GDM1 (cell line): ENCODE measurements at regions not wholly inside any gene's neighbourhood (a gene's known extent, or its start where the extent isn't known, plus 50 kb on each side); places are given as distances from the start of the nearest gene placed in this dataset.
"Not testable (repeated sequence)": the region's sequence is repeated elsewhere in the genome, so short reads cannot be mapped to it uniquely, and the experiment has no call there.

Experiments used
- DNase-seq: peaks from one replicate; lab custom pipeline; 2025; lab: John Stamatoyannopoulos, UW

DNA sequence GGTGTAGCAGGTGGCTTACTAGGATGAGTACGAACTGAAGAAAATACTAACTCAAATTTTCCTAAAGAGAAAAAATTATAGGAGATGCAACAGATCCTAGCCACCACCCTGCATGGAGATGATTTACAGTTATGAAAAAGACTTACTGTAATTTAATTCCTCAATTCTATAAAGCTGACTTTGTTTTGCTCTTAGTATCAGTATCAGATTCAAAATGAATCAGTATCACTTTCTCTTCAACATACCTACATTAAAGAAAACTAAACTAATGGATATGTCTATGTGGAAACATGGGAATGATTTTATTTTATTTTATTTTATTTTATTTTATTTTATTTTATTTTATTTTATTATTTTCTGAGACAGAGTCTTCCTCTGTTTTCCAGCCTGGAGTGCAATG lies 525.8 kb downstream of the NLGN4X start:
- DNase-seq: no peak

DNA sequence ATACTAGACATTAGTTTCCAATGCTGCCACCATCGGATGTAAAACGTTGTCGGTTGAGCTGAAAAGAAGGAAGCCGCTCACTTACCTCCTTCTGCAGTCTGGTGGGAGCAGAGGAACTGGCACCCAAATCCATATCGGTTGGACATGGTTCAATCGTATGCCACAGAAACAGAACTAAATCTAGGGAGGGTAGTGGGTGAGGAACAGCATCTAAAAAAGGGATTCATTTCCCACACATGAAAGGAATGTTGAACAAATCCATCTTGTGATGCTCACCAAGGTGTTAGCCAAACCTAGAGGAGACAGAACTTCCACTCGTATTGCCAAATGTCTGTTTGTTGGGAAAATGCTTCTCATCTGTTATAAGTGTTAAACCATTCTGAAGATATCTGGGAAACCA lies 532.7 kb downstream of the NLGN4X start:
- no peak for DNase-seq

DNA sequence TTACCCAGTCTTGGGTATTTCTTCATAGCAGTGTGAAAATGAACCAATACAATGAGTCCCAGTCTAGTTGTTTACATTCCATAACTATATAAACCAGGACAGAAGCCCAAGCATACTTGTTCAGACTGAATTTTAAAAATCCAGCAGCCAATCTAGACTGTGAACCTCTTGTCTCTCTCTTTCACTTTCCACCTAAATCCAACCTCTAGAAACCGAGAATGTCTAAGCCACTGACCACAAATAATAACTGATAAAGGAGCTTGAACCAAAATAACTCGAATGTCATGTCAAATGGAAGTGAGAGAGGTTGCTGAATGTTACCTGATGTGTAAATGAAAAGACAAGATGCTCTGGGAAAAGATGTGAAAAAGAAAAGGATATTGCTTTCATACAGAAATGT lies 544.7 kb downstream of the NLGN4X start:
- DNase-seq: no peak

DNA sequence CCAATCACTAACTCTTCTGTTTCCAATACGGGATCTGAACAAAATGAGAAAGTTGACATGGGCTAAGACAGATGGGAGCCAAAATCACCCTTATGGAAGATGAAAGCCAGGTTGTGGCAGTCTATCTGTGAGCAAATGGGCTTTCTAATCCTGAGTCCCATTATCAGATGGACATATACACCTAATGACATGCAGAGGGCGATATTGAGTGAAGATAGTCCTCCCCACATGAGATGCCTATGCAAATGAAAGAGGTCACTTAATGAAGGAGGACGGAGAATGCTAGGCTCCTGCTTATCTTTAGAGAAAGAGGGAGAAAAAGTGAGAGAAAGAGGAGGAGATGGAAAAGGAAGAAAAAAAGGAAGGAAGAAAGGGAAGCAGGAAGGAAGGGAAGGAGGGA lies 547.5 kb downstream of the NLGN4X start:
- peak; percentile 2 for DNase-seq

DNA sequence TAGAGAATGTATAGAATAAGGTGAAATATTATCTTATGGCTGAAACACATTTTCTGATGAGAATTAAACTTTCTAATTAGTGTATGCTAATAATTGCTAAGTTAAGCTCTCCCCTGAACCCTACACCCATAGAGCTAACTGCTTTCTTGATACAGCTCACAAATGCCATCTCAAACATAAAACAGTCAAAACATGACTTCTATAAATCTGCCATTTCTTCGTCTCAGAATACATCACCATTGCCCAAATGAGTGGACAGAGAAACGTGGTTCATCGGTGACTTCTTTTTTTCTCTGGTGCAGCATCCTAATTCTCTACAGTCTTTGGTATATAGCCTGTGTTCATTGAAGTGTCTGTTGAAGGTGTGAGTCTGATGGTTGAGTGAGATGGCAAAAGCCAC lies 554.6 kb downstream of the NLGN4X start:
- no peak for DNase-seq

DNA sequence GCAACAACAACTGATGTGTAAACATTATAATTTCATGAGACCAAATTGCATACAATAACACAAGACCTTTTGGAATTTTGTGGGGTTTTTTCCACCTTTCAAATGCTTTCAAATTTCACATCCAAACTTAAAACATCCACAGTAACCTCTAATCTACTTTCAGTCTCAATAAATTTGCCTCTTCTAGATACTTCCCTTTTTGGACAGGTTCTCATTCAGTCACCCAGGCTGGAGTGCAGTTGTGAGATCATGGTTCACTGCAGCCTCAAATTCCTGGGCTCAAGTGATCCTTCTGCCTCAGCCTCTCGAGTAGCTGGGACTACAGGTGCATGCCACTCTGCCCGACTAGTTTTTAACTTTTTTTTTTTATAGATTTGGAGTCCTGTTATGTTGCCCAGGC lies 556.6 kb downstream of the NLGN4X start:
- DNase-seq: no peak

DNA sequence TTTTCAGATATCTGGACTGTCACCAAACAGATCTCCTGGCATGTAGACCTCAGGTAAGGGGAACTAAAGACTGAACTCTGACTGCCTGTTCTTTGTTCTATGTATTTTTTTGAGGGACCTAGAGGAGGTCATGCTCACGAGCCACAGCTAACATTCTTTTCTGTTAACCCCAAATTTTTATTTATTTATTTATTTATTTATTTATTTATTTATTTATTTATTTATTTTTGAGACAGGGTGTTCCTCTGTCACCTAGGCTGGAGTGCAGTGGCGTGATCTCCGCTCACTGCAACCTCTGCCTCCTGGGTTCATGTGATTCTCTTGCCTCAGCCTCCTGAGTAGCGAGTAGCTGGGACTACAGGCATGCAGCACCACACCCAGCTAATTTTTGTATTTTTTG lies 562.0 kb downstream of the NLGN4X start:
- DNase-seq: not testable (repeated sequence)

DNA sequence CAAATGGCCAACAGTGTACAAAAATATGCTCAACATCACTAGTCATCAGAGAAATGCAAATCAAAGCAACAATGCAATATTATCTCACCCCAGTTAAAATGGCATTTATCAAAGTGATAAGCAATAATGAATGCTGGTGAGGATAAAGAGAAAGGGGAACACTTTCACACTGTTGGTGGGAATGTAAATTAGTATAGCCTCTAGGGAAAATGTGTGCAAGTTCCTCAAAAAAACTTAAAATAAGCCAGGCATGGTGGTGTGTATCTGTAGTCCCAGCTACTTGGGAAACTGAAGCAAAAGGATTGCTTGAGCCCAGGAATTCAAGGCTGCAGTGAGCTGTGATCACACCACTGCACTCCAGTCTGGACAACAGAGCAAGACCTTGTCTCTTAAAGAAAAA lies 572.1 kb downstream of the NLGN4X start:
- DNase-seq: no peak

DNA sequence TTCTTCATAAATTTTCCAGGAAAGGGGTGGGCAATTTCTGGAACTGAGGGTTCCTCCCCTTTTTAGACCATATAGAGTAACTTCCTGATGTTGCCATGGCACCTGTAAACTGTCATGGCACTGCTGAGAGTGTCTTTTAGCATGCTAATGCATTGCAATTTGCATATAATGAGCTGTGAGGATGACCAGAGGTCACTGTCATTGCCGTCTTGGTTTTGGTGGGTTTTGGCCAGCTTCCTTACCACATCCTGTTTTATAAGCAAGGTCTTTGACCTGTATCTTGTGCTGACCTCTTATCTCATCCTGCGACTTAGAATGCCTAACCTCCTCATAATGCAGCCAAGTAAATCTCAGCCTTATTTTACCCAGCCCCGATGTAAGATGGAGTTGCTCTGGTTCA lies 577.8 kb downstream of the NLGN4X start:
- no peak for DNase-seq

DNA sequence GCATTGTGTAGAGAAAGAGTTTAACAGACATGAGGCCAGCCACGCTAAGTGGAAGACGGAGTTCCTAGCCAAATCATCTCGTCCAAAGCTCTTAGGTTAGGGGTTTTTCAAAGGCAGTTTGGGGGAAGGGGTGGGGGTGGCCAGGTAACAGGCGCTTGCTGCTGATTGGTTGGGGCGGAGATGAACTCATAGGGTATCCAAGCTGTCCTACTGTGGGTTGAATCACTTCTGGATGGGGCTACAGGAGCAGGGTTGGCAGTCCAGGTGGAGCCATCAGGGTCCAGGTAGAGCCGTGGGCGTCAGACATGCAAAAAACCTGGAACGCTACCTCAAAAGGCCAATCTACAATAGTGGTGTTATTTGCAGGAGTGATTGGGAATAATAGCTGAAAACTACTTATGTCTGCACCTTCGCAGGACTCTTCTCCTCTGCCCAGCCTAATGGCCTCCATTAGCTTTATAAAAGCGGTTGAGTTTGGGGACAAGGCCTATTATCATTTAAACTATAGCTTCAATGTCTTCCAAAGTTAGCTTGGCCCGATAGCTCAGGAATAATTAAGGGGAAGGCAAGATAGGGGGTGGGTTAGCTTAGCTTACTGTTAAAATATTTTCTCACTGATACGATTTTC lies 579.6 kb downstream of the NLGN4X start:
- no peak for DNase-seq

DNA sequence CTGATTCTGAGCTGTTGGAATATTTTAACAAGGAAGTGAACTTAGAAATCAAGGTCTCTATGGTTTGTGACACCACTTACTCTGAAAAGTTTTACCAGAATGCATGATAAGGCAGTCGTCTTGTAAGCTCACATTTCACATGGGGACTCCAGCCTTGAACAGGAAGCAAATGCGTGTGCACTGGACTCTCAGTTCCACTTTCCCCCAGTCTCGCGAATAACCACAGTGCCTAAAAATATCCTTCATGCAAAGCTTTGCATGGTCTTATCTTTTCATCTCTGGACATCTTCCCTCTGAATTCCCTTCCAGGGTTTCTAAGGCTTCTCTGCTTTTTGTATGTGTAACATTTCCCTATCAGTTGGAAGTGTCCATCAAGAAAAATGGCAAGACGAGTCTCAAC lies 581.8 kb downstream of the NLGN4X start:
- no peak for DNase-seq

DNA sequence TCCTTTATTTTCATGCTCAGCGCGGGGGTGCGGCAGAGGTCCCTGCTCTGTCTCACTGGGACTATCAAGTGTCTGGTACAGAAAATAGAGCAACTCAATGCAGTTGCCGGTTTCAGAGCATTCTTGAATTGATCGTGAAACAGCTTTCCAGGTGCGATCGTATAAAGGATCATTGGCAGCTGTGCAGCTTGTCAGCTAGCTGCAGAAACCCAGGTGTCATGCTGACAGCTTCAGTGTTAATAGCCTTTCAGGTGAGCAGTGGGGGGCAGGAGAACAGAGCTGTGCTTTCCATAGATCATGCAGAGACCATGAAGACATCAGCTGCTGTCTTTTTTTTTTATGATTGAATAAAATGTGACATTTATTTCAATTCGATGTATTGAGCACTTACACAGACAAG lies 583.9 kb downstream of the NLGN4X start:
- no peak for DNase-seq

DNA sequence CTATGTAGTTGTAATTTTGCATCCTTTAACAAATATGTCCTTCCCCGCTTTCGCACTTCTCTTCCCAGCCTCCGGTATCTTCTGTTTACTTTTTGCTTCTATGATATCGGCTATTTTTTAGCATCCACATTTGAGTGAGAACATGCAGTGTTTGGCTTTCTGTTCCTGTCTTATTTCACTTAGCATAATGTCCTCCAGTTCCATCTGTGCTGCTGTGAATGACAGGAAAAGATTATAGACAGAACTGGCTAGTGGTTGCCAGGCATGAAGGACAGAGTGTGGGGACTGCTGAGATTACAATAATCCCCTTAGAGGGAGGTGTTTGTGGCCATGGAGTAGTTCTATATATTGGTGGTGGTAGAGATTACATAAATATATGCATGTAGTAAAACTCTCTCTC lies 588.6 kb downstream of the NLGN4X start:
- no peak for DNase-seq

DNA sequence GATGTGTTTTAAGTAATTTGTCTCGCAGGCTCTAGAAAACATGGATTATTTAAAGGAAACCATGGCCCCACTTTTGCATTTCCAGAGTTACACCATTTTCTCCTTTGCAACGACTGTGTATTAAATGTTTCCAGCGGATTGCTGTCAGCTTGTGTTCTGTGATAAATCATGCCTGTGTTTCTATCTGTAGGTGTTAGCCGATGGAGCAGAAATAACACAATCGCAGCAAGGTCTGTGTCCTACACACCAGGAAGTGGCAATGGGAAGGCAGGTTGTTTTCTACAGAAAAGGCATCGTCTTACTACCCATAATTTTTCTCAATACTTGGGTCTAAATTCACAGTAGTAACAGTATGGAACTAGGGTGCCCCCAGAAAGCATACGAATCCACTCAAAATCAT lies 590.1 kb downstream of the NLGN4X start:
- DNase-seq: no peak

DNA sequence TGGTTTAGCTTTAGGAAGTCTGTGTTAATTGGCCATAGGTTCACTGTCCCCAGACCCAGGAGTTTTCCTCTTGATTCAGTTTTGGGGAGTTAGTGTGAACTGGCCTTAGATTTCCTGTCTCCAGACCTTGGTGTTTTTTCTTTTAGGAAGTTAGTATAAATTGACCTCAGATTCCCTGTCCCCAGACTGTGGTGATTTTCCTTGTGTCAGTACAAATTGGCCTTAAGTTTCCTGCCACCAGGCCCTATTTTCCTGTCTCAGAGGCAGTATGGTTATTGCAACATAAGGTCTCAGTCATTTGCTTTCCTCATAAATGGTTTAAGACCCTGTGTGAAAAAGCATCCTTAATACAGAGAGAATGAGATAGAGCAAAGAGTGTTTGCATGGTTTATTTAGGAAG lies 595.8 kb downstream of the NLGN4X start:
- no peak for DNase-seq

DNA sequence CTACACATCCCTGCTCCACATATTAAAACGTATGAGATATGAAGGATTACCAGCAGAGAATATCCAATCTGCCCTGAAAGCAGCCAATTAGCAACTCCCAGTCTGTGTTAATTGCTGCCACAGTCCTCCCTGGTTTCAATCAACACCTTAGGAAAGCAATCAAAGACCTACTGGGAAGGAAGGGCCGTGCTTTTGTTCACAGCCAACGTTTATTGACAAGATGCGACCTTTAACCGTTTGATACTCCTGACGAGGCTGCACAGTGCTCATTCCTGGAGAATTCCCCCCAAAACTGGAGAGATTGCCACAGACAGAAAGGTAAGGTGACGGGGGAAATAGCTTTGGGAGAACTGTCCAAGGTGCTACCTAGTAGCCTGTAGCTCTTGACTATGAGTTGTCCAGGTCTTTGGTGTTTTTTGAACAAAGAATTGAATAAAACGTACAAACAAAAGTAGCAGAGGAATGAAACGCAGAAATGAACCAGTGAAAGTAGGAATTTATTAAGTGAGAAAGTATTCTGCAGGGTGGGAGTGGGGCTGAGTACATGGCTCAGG lies 596.5 kb downstream of the NLGN4X start:
- no peak for DNase-seq

DNA sequence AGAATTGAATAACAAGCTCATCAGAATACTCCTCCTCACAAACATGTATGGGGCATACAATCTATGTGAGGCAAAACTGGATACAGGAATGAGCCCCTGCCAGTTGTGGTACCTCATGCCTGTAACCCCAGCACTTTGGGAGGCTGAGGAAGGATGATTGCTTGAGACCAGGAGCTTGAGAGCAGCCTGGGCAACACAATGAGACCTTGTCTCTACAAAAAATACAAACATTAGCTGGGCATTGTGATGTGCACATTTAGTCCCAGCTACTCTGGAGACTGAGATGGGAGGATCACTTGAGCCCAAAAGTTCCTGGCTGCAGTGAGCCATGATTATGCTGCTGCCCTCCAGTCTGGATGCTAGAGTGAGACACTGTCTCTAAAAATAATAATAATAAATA lies 611.0 kb downstream of the NLGN4X start:
- no peak for DNase-seq

DNA sequence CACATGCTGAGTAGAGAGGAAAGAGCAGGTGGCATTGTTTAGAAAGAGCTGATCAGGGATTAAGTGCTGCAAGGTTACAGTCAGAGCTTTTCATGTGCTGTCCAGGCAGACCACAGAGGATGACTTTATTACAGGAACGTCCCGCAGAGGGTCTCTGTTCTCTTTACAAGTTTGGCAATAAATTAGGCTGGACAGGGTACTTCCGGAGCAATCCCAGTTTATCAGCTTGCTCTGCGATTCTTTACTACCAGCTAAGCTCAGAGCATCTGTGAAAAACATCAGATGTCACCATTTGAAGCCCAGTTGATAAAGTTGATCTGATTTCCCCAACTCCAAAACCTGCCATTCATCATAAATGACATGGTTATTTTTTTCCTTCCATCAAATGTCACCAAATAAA lies 633.1 kb downstream of the NLGN4X start:
- DNase-seq: no peak

DNA sequence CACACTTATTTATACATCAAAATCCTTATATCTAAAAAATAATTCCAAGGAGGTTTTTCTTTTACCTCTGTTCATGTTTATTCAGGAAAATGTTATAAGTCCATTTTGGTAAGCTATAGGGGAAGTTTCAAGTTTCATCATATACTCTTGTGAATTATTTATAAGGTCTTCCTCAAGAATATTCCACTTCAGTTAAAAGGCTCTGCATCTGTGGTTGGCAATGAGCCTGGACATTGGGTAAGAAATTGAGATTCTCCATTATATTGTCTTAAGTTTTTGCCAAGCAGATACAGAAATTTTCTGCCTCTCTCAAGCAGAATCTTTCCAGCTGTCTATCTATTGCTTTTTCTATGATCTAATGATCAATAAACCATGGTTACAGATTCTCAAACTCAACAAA lies 641.9 kb downstream of the NLGN4X start:
- no peak for DNase-seq

DNA sequence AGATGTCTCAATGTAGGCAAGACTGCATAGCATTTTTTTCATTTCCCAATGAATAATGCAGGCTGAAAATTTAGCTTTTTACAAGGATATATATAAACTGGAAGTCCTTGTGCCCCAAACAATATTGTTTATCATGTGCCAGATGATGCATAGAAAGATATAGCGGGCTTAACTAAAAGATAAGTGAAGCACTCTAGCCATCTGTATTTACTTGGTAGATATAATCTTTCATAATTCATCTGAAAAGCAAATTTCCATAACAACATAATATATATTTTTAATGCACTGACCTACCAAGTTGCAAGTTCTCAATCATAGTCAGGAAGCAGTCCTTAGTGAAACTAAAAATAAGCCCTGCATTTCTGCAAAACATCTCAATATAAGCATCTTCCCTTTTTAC lies 653.3 kb downstream of the NLGN4X start:
- DNase-seq: no peak

DNA sequence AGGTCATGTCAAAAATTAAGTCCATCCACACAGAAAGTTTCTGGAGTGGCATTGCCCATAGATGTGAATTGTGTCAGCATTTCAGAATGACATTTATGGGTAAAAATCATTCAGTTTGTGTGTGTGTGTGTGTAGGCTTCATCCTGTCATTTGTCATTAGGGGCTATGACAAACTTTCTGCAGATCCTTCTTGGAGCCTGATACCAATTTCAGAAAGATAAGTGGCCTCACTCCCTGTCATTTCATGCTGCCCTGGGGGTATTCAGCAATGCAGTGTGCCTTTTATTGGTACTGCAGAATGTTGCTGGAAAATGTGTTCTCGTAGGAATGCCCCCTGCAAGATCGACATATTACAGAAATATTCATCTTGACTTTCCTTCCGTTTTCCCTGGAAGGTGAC lies 659.7 kb downstream of the NLGN4X start:
- no peak for DNase-seq

DNA sequence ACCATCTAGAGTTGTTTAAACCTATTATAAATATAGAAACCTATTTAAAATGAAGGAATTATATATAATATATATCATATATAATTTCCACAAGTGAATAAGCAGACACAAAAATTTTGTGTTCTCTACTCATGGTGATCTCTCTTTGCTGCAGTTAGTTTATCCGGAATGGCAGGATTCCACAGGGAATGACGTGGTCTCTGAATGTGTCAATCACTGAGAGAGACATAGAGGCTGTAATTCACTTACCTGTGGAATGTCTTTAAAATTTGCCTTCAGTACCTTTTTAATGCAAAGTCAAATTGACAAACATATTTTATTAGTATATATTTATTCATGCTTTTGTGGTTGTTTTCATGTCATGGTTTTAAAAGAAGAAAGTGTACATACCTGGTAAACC lies 669.3 kb downstream of the NLGN4X start:
- no peak for DNase-seq

DNA sequence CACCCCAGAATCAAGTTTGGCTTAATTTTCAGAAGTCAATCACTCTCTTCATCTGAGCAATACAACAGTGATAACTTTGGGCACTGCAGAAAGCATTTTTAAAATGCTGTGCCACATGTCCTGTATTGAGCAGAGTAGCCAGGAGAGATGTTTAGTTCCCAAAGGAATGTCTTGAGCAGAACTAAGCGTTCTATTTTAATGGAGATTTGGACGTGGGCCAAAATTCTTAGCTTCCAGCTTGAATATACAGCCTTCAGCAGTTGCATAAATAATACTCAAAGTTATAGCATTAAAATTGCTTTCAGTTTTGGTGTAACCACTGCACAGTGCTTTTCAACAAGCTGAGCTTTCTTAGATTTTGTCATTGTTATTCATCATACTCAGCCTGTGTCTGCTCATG lies 679.2 kb downstream of the NLGN4X start:
- no peak for DNase-seq

DNA sequence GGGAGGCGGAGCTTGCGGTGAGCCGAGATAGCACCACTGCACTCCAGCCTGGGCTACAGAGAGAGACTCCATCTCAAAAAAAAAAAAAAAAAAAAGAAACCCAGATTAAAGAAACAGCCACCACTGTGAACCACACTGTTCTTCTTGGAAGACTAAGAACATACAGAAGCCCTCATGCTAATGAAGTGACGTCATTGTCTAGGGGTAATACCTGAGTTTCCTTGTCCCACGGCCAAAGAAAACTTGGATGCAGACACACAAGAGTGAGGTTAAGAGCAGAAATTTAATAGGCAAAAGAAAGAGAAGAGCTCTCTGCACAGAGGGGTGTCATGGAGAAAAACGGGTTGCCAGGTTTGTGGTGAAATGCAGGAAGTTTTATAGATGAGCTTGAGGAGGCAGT lies 691.6 kb downstream of the NLGN4X start:
- no peak for DNase-seq

DNA sequence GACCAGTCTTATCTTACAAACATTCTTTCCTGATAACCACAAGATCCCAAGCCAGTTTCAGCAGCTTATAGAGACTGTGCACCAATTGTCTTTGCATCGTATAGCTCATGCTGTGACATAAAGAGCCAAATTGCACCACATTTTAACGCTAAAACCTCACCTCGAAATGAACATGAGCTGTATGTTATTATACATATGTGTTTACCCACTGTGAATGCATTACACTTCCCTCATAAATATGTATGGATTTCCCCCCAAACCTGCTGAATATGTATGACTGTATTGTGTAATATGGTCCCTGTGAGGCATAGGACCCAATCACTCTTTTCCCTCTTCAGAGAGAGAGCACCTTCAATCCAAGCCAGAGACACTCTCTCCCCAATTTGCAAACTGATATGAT lies 692.4 kb downstream of the NLGN4X start:
- no peak for DNase-seq
